ENCODE measurements at regions not wholly inside any gene's neighbourhood (a gene's known extent, or its start where the extent isn't known, plus 50 kb on each side); places are given as distances from the start of the nearest gene placed in this dataset.

DNA sequence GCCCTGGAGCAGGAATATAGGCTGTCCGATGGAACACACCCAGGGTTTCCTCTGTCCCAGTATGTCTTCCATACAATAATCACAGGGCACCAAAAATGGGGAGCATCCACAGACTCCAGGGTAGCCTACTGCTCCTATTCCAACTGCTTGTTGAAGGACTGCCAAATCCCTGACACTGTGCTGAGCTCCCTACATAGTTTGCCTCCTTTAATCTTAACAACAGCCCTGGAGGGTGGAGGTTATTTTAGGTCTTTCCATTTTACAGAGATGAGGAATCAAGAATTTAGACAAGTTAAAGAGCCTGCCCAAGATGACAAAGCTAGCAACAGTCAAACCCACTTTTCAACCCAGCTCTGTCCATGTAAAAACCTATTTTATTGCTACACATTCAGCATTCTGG lies 790.4 kb downstream of the DIAPH3 start:
- H3K4me3 ChIP-seq (ENCODE audit: low read length): no peak overlapping the region
- TF ChIP-seq, protein P1, sequence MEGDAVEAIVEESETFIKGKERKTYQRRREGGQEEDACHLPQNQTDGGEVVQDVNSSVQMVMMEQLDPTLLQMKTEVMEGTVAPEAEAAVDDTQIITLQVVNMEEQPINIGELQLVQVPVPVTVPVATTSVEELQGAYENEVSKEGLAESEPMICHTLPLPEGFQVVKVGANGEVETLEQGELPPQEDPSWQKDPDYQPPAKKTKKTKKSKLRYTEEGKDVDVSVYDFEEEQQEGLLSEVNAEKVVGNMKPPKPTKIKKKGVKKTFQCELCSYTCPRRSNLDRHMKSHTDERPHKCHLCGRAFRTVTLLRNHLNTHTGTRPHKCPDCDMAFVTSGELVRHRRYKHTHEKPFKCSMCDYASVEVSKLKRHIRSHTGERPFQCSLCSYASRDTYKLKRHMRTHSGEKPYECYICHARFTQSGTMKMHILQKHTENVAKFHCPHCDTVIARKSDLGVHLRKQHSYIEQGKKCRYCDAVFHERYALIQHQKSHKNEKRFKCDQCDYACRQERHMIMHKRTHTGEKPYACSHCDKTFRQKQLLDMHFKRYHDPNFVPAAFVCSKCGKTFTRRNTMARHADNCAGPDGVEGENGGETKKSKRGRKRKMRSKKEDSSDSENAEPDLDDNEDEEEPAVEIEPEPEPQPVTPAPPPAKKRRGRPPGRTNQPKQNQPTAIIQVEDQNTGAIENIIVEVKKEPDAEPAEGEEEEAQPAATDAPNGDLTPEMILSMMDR (conservative IDR thresholded peaks at IDR 0.05; ENCODE audit: low read depth, low read length): no peak
- no peak for DNase-seq (ENCODE audit: low read depth)

DNA sequence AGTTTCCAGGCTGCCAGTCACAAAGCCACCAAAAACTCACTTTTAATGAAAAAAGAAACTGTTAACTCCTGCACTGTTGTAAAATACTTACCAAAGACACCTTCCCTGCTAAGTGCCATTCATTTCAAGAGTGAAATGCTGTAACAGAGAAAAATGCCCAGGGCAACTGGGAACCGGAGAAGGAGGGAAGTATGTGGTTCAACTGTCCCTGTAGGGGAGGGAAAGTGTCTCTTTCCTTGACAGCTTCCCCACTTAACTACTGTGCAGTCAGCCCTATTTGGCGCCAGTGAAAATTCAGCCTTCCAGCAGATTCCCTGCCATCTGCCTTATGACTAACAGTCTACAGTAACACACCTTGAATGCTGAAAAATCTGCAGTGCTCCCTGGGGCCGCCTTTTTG lies 789.0 kb downstream of the DIAPH3 start:
- H3K4me3 ChIP-seq (ENCODE audit: low read length): no peak overlapping the region
- TF ChIP-seq, protein P1 (conservative IDR thresholded peaks at IDR 0.05; ENCODE audit: low read depth, low read length): no peak
- DNase-seq (ENCODE audit: low read depth): no peak

DNA sequence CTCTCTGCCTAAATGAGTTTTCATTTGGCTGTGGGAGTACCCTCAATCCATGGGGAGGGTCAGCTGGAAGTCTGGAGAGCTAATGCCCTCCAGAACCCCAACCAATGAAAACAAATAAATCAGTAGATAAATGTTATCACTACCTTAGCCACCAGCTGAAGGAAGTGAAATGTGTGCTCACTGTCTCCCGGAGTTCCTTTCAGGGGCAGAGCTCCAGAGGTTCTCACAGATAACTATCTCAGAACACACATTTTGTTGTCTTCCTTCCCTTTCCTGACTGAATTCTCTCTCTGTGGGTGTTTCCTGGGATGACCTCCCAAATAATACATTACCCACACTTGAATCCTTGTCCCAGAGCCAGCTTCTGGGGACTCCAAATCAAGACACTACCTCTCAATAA lies 779.6 kb downstream of the DIAPH3 start:
- TF ChIP-seq, protein P1 (conservative IDR thresholded peaks at IDR 0.05; ENCODE audit: low read depth, low read length): no peak
- H3K4me3 ChIP-seq (ENCODE audit: low read length): no peak overlapping the region
- no peak for DNase-seq (ENCODE audit: low read depth)

DNA sequence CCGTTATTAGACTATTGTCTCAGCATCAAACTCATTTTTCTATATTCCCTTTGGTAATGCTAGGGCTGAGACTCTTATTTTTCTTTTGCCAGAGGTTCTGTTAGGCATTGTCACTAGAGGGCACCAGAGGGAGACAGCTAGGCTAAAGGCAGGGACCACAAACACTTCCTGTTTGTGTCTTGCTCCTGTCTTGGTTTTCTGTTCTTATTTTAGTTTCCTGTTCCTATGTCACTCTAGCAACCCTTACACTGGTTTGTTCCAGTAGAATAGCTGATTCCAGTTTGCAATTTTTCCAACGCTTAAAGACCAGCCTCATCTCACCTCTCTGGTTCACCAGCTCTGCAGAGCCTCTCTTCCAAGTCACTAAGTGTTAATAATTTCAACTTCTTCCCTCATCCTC lies 772.0 kb downstream of the DIAPH3 start:
- no peak for DNase-seq (ENCODE audit: low read depth)
- H3K4me3 ChIP-seq (ENCODE audit: low read length): no peak overlapping the region
- TF ChIP-seq, protein P1 (conservative IDR thresholded peaks at IDR 0.05; ENCODE audit: low read depth, low read length): peak; percentile 96

DNA sequence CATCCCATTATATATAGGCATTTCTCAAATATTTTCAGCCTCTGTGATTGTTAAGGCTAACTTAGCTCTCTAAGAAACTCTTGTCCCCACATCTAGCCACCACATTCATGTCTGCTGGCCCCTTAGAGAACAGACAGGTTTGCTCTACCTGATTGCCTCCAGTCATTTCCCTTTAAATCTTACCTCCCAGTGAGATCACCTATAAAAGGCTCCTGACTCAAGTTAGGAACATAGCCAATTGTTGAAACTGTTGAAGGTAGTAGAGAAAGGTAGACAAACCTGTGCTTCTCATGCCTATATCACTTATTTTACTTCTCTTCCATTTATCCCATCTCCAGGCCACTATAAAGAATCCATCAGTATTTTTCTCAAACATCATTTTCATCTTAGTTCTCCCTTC lies 771.4 kb downstream of the DIAPH3 start:
- TF ChIP-seq, protein P1 (conservative IDR thresholded peaks at IDR 0.05; ENCODE audit: low read depth, low read length): no peak
- H3K4me3 ChIP-seq (ENCODE audit: low read length): no peak overlapping the region
- no peak for DNase-seq (ENCODE audit: low read depth)

DNA sequence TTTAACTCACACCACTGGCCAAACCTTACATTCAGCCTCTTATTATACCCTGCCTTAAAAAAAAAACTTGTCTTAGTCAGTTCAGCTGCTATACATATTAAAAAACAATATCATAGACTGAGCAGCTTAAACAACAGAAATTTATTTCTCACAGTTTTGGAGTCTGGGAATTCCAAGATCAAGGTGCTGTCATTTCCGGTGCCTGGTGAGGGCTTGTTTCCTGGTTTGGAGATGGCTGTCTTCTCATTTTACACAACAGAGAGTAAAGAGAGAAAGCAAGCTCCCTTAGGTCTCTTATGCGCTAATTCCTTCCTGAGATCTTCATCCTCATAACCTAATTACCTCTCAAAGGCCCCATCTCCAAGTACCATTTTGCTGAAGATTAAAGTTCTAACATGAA lies 769.2 kb downstream of the DIAPH3 start:
- DNase-seq (ENCODE audit: low read depth): no peak
- no peak overlapping the region for H3K4me3 ChIP-seq (ENCODE audit: low read length)
- TF ChIP-seq, protein P1 (conservative IDR thresholded peaks at IDR 0.05; ENCODE audit: low read depth, low read length): no peak

DNA sequence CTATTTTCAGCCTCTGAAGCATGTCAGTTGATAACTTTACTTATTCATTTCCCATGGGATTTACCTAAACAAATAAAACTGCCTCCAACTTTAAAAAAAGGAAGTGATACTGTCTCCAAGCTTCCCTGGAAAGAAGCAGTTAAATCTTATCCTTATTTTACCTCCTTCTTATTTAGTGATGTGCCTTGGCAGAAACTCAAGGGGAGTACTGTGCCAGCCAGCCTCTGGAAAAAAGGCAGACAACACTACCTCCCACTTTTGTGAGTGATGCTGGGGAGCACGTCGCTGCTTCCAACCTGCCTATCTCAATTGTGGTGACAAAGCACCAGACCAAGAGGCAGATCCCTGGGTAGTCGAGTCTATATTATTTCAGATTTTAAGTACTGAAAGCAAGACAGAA lies 765.6 kb downstream of the DIAPH3 start:
- DNase-seq (ENCODE audit: low read depth): no peak
- TF ChIP-seq, protein P1 (conservative IDR thresholded peaks at IDR 0.05; ENCODE audit: low read depth, low read length): no peak

More for the DNA sequence above, 765.6 kb downstream of the DIAPH3 start:
- no peak overlapping the region for H3K4me3 ChIP-seq (ENCODE audit: low read length)
